NOMO-1 treated with dmso at 0.1 percent for 144 hours (cell line): ENCODE measurements at regions not wholly inside any gene's neighbourhood (a gene's known extent, or its start where the extent isn't known, plus 50 kb on each side); places are given as distances from the start of the nearest gene placed in this dataset.

Source experiments
- DNase-seq: peaks from one replicate; lab custom pipeline; 2025; ENCODE audit not compliant: unreplicated experiment; lab: John Stamatoyannopoulos, UW

DNA sequence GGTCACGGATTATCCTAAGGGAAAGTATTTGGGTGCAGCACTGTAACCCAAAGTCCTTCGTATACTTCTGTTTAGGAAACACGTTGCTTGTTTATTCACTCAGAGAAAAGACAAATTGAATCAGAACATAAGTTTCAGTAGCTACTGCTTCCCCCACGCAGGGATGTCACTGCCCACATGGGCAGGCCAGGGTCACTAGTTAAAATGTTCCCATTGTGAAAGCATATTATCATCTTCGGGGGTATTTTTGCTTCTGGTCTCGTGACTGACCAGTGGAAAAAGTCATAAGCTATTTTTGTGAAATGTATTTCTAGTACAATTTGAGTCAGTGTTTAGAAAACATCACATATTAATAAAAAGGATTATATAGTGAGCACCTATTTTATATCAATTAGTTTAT, 377.8 kb downstream of the PCDH7 start:
- DNase-seq, result no peak

DNA sequence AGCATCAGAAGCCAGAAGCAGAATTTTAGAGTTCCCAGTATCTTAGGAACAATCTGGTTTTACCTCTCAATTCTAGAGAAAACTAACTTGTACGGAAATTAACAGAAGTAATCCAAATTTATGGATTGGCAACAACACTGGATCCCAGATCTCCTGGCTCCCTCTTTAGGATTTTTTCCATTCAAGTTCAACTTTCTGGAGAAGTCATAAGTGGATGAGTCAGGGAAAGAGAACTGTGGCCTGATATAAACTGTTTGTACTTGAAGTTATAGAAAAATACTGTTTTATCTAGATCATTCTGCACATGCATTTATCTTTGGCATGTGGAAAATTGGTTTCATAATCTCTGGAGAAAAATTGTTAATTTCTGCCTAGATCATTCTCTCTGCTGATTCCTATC, 380.4 kb downstream of the PCDH7 start:
- no peak for DNase-seq

DNA sequence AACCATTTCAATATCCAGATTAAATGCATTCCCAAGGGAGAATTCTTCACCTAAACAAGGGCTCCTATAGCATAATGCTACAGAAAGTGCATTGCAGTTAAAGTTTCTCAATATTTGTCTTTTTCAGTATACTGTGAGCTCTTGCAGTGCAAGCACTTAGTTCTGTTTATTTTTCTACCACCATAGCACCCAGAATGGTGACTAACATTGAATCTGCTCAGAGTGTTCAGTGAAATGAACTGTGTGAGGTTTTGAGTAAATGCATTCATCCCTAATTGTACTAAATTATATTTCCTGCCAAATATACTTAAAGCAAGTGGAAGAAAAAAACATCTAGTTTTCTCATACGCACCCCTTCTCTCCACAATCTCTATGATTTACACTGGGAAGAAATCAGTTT, 383.9 kb downstream of the PCDH7 start:
- no peak for DNase-seq

DNA sequence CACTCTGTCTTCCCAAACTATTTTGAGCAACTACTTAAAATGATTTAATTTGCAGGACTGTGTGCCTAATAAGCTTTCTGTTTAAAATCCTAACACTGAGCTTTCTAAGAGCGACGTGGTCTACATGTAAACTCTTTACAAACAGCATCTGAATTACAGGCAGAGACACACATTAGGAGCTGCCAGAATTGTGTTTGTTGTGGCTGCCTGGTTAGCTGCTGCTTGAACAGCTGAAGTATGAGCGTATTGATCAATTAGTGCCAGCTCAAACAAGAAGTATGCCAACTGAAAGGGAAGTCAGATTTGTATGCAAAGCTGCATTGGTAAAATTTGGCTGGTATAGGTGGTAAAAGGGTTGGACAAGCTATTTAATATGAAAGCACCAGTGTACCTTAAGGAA, 384.4 kb downstream of the PCDH7 start:
- no peak for DNase-seq

DNA sequence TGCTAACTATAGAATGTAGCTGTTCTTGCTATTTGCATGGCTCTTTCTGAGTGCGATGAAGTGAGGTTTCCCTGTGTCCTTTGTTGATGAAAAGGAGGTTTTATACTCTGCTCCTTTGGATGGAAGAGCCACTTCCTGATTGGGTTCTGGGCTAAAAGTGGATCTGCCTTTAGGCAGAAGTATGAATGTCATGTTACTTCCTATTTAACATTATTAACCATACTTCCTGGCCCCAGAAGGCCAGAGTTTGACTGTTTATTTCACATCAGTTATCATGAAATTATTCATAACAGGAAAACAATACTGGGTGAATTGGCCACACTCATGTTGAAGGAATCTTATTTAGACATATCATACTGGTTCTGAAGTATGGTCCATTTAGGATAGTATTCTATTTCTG, 386.2 kb downstream of the PCDH7 start:
- no peak for DNase-seq

DNA sequence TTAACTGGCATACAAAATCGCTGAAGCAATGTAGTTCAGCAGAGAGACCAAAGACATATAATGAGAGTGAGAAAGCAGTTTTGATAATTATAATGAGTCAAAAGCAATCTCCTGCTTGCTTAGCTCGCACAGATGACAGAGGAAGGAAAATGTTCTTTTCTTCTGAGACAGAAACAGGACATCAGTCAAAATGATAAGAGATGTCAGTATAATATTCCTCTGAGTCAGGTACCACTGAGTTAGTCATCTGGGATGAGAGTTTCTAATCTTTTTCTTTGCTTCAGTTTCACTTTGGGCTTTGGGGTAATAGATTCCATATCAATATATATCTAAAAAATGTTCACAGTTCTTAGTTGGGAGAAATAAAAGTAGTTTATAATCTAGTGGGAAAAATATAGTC, 387.2 kb downstream of the PCDH7 start:
- no peak for DNase-seq

DNA sequence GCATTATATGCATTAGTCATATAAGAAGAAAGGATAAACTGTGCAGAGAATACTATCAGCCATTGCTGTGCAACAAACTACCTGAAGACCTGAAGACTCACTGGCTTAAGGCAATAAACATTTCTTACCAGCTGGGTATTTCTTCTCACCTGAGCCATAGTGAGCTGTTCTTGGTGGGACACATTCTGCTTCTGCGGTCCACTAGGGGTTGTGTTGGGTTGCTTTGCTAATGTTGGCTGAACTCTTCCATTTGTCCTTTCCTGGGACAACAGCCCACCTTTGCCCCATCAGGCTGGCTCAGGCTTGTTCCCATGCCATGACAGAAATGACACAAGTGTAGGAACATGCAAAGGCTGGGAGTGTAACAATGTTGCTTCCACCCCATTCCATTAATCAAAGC, 388.6 kb downstream of the PCDH7 start:
- DNase-seq, result no peak

DNA sequence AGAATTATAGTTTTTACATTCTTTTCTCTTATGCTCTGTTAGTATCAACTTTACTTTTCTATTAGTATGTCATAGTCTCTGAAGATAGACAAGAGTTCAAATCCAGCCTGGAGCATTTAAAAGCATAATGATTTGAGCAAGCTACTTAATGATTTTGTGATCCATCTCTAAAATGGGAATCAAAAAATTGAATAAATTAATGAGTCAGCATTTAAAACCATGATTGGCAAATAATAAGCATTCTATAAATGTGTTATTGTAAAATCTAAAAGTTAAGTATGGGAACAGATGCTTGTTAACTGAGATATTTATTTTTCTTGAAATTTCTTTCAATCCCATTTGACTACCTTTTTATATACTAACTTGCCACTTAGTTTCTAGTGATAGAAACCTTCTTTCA, 391.6 kb downstream of the PCDH7 start:
- no peak for DNase-seq

DNA sequence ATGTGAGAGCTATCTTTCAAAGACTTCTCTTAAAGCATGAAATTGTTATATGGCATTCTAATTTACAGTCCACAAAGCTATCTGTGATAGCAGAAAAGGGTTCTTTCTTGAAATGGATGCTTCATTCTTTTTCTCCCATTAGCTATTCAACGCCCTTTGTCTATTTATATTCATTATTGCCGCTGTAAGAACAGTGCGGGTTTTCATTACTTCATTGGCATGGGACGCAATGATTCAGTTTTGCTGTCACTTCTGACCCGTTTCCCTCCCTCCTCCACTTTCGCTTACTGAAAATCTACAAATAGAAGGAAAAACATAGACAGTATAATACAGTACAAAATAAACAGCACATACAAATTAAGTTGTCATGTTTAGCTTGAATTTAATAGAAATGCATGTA, 394.6 kb downstream of the PCDH7 start:
- no peak for DNase-seq

DNA sequence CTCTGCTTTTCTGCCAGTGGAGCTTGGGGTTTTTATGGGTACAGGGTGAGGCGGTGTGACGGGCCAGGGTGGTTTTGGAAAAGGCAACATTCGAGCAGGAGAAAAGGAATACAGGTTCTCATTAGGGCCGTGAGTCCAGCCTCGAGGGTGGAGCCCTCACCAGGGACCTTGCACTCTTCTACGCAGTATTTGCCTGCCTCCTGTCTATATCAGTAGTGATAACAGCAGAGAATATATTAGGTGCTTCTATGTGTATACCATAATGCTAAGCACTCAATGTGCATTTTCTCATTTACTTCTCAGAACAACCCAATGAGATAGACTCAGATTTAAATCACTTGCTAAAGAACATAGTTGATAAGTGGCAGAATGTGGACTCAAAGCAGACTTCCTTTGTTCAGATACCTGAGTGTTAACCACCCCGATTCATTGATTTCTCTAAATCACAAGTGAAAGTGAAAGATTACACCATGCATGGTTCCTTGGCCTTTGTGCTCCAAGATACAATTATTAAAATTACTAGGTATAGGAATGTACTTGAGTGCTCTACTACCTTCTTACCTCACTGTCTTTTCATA, 403.9 kb downstream of the PCDH7 start:
- no peak for DNase-seq

DNA sequence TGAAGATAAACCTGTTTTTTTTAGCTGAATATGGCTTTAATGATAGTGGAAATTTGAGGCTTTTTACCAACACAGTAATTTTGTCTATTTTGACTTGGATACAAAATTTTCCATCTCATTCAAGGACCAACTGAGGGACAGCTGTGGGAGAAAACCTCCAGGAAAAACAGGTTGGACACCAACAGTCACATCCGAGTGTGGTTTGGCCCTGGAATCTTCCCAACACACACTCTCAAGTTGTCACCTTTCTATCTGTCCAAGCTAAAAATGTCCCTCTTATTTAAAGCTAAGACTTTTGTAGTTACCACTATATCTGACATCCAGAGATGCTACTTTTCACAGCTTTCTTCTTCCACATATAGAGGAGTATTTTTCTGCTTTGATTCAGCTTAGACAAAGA, 404.9 kb downstream of the PCDH7 start:
- no peak for DNase-seq

DNA sequence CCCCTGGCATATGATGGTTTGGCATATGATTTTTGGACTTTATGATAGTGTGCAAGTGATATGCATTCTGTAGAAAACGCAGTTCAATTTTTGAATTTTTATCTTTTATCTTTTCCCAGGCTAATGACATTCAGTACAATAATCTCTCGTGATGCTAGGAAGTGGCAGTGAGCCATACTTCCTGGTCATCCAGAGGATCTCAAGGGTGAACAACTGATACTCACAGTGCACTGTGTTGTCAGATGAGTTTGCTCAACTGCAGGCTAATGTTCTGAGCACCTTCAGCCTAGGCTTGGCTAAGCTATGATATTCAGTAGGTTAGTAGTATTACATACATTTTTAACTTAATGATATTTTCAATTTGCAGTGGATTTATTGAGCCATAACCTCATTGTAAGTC, 405.3 kb downstream of the PCDH7 start:
- DNase-seq, result no peak

DNA sequence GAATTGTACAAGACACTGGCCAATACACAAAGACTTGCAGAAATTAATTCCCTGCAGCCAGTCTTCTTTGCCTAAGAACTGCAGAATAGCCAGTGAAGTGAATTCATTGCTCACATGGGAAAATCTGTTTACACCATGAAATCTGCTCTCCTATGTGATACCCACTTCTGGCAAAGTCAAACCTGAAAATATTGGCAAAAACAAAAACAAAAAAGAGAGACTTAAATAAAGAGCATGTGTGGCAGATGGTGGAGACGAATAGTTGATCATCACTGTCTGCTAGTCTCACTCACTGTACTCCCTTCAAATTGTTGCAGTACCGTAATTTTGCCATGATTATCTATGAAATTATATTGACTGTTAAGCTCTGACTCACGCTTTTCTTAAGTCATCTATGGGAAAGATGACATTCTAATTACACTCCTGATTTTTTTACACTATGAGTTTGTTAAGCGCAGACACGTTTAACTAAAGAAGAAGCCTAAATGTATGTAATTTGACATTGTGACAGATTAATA, 406.8 kb downstream of the PCDH7 start:
- no peak for DNase-seq

DNA sequence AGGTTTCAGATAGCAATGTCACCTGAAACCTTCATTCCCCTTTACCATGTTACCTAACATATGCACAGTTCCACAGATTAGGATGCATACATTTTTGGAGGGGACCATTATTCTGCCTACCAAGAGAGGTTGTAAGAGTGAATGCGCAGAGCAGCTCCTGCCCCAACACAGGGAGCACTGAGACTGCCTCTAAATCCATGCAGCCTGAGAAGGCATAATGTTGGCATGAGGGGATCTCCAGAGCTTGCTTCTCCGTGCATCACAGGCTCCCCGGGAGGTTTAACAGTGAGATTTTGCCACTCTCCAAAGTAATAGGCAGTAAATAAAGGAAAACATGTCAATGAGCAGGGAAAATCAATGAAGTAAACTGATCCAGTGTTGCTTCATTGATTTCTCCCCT, 410.8 kb downstream of the PCDH7 start:
- DNase-seq, result no peak

DNA sequence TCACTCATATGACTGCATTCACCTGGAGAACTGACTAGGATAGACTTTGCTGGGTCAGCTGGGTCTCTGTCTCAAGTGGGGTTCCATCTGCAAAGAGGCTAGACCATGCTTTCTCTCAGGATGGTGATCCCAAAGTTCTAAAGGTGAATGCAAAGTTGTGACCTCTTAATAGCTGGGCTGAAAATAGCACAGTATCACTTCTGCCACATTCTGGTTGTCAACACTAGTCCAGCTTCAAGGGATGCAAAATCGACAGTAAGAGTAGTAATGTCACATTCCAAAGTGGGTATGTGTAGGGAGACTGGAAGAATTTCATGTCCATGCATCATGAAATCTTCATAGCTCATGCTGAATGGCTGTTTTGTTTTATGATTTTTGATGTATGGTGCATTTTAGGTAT, 414.6 kb downstream of the PCDH7 start:
- no peak for DNase-seq

DNA sequence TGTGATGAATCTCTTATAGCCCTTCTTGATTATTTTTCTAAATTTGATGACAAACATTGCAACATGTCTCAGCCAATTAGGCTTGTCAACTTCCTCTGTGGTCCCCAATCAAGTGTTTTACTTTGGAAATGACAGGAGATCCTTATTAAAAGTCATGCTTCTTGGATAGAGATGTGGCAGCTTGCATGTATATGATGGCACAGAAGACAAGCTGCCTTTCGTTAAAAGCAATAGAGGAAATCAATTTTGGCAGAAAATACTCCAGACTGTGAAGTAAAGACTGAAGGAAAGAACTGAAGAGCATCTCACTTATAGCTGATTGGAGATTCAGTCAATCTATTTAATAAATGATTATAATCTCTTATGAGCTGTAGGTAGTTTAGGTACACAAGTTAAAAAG, 419.6 kb downstream of the PCDH7 start:
- DNase-seq, result no peak

DNA sequence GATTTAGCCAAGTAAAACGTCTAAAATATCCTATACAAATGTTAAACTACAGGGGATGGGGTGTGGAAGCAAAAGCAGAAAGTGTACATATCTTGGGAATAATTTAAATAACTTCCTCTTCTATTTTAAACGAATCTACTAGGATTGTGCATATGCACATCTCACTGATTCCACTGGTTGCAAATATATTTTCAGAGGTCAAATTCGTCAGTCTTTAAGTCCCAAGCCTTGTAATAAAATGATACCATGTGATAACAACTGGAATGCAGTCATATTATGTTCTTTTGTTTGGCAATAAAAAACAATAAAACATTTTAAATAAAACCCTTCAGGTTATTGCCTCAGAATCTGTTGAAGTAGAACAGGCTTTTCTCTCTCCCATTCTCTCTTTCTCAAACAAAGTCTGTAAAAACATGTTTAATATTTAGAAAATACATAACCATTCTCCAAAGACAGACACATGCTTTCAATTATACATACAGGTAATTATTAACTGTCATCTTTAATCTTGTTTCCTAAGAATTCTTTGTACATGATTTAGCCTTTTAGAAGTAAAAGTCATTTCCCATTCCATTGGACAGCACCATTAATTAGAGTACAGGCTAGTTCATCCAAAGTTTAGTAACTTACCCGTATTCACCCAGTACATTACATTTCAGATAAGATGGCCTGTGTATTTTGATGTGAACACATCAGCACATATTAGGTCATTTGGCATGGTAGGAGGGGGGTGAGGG, 421.1 kb downstream of the PCDH7 start:
- DNase-seq, result no peak

DNA sequence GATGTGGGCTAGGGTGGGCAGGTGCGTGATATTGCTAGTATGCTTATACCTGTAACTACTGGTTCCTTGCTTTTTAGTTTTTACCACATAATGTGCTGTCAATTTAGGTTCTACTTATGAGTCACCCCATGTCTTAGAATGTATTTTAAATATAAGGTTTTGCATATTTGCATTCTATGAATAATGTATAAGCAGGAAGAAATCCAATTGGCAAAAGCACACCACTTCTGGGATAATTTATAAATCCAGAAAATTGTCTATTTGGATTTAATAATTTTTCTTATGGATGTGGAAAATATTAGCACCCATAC, 421.6 kb downstream of the PCDH7 start:
- no peak for DNase-seq

DNA sequence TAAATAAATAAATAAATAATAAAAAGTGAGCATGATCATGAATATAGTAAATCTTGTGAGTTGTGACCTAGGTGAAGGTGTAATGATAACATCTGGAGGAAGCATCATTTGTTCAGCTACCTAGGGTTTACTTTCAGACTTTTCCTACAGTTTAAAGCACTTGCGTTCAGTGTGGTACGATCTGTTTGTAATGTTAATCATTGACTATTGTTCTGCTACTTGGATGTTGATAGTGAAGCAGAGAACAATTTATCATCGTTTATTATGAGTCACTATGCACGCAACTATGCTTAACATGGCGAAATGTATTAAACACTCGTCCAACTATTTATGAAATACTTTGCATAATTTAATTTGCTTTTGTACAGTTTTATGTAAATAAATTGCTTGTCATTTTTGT, 426.2 kb downstream of the PCDH7 start:
- no peak for DNase-seq

DNA sequence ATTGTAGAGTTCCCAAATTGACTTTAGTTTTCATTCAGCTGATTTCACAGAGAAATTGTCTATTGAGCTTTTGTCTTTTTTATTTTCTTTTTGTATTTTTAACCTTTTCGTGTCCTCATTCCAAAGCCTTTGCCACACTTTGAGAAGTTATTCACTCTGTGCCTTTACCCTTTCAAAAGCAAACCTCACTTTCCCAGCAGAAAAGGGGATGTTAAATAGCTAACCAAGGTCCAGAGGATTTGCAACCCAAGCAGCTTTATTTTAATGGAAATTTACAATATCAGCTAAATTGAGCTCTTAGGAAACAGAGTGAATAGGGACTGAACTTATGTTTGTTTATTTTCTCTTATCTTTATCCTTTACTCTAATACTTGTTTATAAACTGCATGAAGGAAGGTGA, 428.8 kb downstream of the PCDH7 start:
- DNase-seq, result no peak

DNA sequence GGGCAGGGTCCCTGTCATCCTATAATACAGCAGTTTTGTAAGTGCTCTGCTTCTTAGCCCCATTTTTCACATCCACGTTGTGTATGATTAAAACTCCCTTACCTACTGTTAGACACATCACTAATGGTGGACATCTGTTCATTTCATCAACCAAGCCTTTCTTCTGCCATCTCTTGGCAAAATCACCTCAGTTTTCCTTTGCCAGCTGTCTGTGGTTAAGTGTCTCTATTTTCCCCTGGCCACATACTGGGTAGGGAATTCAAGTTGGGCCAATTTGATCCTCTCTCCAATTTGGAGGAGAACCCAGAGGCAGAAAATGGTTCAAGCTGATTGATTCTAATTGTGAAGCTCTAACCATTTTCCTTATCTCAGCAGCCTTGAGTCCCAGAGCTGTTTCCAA, 436.1 kb downstream of the PCDH7 start:
- DNase-seq, result no peak

DNA sequence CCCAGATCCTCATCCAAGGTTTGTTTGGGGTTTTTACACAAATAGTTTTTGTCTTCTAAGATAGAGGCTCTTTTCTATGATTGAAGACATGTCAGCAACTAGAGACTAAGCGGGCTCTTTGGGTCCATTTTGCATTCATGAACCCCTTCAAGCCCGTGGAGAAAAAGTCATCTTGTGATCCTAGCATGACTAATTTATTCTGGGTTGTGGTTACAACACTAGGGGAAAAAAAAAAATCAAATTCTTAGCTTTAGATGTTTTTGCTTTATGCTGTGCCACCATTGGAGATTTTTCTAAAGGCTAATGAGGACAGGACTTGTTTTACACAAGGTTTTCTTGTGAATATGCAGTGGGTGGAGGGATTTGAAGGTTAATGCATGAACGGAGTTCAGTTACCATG, 440.0 kb downstream of the PCDH7 start:
- no peak for DNase-seq

DNA sequence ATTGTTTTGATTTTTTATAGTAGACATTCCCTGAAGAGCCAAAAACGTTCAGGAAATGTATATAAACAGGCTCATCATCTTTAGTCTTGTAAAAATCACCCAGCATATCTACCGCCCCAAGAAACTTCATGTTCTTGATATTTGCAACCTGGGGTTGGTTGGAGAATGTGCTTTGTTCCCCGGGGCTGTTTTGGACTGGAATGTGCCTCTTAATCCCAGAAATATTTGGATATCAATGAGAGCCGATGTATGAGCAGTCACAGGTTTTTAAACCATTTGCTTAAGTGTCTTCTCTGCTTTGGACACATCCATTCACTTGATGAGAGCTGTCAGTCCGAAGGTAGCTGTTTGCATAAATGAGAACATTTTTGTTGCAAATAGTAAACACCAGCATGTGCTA, 449.7 kb downstream of the PCDH7 start:
- no peak for DNase-seq
